GM13977 (cell line): ENCODE measurements at regions not wholly inside any gene's neighbourhood (a gene's known extent, or its start where the extent isn't known, plus 50 kb on each side); places are given as distances from the start of the nearest gene placed in this dataset.

Source experiments
- DNase-seq: peaks from one replicate; pipeline ENCODE4 v3.0.0; 2012; ENCODE audit warnings: low spot score
- CTCF ChIP-seq: IDR thresholded peaks from 2 replicates; pipeline ENCODE4 v1.5.1; 2012; ENCODE audit warnings: mild to moderate bottlenecking, control low read depth; ENCODE audit not compliant: insufficient read depth; ENCODE audit errors: extremely low read depth, missing control alignments
- in situ Hi-C: fragments of 300-500 bp; cut with MboI; formaldehyde crosslinking; loops from one replicate; pipeline ENCODE4 v1.12.0; 2022; ENCODE audit warnings: low sequenced_read_pairs, low pct_unique_long_range_greater_than_20kb, mixed read lengths, inconsistent platforms; ENCODE audit not compliant: unreplicated experiment

- DNase-seq: no peak
- in situ Hi-C loops: no loop called here
- no peak for TF ChIP-seq CTCF
These were observed 181.1 kb downstream of the CTTN start for GRCh38 chr11:70579316-70579955.

DNA sequence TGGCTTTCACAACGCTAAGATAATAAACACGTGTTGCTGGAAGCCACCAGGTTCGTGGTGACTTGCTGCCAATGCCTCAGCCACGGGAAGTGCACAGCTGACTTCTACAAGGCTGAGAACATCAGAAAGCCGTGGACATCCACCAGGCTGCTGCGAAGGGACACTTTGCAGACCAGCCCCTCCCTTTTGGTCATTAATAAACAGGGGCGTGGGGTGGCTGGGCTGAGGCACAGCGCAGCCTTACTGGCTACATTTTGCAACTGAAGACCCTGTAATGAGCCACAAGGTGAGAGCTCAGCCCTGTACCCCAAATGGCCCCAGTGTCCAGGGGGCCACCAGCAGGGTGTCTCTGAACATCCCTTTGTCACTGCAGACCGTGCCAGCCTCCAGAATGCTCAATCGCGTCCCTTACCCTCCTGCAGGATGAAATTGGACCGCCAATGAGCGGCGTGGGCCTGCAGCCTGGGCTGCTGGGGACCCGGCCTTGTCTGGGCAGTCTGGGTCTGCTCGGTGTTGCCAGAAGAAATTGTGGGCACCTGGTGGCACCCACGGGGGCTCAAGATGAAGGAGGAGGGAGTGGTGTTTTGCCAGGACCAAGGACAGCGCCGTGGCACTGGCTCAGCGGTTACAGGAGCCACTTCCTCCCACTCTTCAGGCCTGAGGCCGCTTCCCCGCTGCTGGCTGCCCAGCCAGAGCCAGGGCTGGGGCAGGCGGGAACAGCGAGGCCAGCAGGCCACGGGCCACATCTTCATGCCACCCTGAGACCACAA is 181.9 kb downstream of the CTTN start:
- in situ Hi-C loops: no loop called here
- no peak for TF ChIP-seq CTCF

GRCh38 chr11:70581991-70582885 is 183.9 kb downstream of the CTTN start:
- TF ChIP-seq CTCF: no peak
- in situ Hi-C loops: no loop called here
- DNase-seq: no peak

More for the DNA sequence above, 181.9 kb downstream of the CTTN start:
- no peak for DNase-seq

DNA sequence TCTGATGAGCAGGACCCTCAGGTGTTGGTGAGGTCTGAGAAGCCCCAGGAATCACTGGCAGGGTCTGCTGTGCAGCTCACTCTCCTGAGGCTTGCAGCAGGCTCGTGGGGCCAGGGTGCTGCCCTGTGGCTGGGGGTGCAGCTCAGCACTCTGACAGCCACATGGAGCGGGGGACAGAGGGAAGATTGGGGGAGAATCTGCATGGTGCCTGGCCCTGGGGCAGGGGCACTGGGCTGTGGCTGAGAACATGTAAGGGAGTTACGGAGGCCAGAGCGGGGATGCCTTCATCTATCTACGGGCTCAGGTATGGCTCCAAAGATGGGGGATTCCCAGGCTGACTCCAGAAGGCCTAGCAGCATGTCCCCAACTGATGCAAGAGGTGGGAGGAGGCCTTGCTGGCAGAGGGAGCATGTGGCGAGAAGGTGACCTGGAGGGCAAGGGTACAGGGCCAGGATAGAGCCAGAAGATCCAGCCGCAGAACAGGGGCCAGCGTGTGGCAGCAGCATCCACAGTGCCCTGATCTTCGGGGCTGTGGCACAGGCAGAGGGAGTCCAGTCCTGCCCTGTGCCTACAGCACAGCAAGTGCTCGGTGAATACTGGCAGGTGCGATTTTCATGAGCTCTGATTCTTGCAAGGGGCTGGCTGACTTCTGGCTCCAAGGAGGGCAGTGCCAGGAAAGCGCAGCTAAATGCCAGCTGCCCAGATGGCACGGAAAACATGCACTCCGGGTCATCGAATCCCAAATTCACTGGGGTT is 184.7 kb downstream of the CTTN start:
- TF ChIP-seq CTCF: no peak
- in situ Hi-C loops: no loop called here
- DNase-seq: no peak

DNA sequence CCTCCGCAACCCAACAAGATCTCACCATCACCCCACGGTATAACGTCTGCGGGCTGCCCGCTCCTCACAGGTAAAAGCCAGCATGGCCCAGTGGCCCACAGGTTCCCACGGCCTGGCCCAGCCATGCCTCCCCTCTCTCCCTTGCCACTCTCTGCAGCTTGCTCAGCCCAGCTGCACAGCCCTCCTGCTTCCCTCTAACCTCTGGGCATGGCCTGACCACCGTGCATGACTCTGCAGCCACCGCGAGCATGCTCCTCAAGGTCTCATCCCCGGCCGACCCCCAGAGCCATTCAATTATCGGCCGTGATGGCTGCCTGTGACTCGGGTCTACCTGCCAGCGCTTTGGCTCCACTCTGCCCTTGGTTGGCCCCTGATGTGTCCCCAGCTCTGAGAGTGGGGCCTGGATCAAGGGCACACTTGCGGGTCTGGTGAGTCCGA is 185.5 kb downstream of the CTTN start:
- no peak for DNase-seq
- in situ Hi-C loops: no loop called here
- TF ChIP-seq CTCF: no peak
